Endothelial cell (in vitro differentiated cells): ENCODE measurements at regions not wholly inside any gene's neighbourhood (a gene's known extent, or its start where the extent isn't known, plus 50 kb on each side); places are given as distances from the start of the nearest gene placed in this dataset.

Source experiments
- DNase-seq: peaks from one replicate; pipeline ENCODE4 v3.0.0; 2021; ENCODE audit warnings: low spot score
- H3K27ac Mint-ChIP-seq: one replicate; pipeline ENCODE4 v1.8.0; 2021; ENCODE audit warnings: mixed read lengths, inconsistent platforms; ENCODE audit not compliant: unreplicated experiment
- H3K27me3 Mint-ChIP-seq: one replicate; pipeline ENCODE4 v1.8.0; 2021; ENCODE audit warnings: mild to moderate bottlenecking, moderate library complexity, mixed read lengths, inconsistent platforms; ENCODE audit not compliant: unreplicated experiment
- H3K36me3 Mint-ChIP-seq: one replicate; pipeline ENCODE4 v1.8.0; 2021; ENCODE audit warnings: mild to moderate bottlenecking, low read depth, mixed read lengths, inconsistent platforms; ENCODE audit not compliant: unreplicated experiment
- H3K4me1 Mint-ChIP-seq: one replicate; pipeline ENCODE4 v1.8.0; 2021; ENCODE audit warnings: mild to moderate bottlenecking, mixed read lengths, inconsistent platforms; ENCODE audit not compliant: unreplicated experiment
- H3K4me3 Mint-ChIP-seq: one replicate; pipeline ENCODE4 v1.8.0; 2021; ENCODE audit warnings: mild to moderate bottlenecking, mixed read lengths, inconsistent platforms; ENCODE audit not compliant: unreplicated experiment
- H3K9me3 Mint-ChIP-seq: one replicate; pipeline ENCODE4 v1.8.0; 2021; ENCODE audit warnings: mixed read lengths, inconsistent platforms; ENCODE audit not compliant: unreplicated experiment
- TF ChIP-seq, protein P1 (sequence below): fragments of 200-600 bp; sonication (generic); IDR thresholded peaks from one replicate; pipeline ENCODE4 v1.5.0; 2021; ENCODE audit warnings: antibody characterized with exemption; ENCODE audit not compliant: unreplicated experiment

- TF ChIP-seq, protein P1, sequence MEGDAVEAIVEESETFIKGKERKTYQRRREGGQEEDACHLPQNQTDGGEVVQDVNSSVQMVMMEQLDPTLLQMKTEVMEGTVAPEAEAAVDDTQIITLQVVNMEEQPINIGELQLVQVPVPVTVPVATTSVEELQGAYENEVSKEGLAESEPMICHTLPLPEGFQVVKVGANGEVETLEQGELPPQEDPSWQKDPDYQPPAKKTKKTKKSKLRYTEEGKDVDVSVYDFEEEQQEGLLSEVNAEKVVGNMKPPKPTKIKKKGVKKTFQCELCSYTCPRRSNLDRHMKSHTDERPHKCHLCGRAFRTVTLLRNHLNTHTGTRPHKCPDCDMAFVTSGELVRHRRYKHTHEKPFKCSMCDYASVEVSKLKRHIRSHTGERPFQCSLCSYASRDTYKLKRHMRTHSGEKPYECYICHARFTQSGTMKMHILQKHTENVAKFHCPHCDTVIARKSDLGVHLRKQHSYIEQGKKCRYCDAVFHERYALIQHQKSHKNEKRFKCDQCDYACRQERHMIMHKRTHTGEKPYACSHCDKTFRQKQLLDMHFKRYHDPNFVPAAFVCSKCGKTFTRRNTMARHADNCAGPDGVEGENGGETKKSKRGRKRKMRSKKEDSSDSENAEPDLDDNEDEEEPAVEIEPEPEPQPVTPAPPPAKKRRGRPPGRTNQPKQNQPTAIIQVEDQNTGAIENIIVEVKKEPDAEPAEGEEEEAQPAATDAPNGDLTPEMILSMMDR: no peak
- Mint-ChIP-seq H3K27ac (no peak overlapping the region), H3K4me1 (peaks cover 3% of the 10 kb centered on the region), H3K36me3 (no peaks in the 10 kb centered on the region), H3K4me3 (no peak overlapping the region), H3K27me3 (no peaks in the 10 kb centered on the region), H3K9me3 (no peaks in the 10 kb centered on the region)
- no peak for DNase-seq
Measured at GRCh38 chr4:133592106-133592505, 443.0 kb downstream of the PCDH10 start.

GRCh38 chr4:133588306-133588705 lies 439.2 kb downstream of the PCDH10 start:
- no peak for DNase-seq
- Mint-ChIP-seq H3K27me3 (no peaks in the 10 kb centered on the region), H3K36me3 (no peaks in the 10 kb centered on the region), H3K9me3 (no peaks in the 10 kb centered on the region), H3K27ac (no peak overlapping the region), H3K4me1 (no peaks in the 10 kb centered on the region), H3K4me3 (no peak overlapping the region)
- TF ChIP-seq, protein P1: no peak

DNA sequence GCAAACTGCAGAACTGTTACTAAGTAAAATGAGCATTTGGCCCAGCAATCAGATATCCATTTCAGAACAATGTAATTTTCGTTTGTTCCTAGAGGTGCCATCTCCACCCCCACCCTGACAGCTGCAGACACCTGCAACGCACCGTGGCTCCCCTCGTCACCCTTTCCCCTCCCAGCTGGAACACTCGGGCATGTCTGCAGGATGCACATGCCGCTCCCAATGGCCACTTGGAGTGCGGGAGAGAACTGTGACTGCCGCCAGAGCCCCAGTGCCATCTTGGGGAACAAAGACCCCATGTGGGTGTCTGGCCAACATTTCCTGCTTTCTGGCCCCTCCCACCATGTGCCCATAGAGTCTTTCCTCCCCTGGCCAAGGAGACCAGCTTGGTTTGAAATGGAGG lies 436.2 kb downstream of the PCDH10 start:
- no peaks in the 10 kb centered on the region for H3K36me3 Mint-ChIP-seq
- no peaks in the 10 kb centered on the region for H3K9me3 Mint-ChIP-seq
- TF ChIP-seq, protein P1: no peak
- H3K27ac Mint-ChIP-seq: no peak overlapping the region
- DNase-seq: no peak
- H3K27me3 Mint-ChIP-seq: no peaks in the 10 kb centered on the region
- no peaks in the 10 kb centered on the region for H3K4me1 Mint-ChIP-seq
- no peak overlapping the region for H3K4me3 Mint-ChIP-seq

DNA sequence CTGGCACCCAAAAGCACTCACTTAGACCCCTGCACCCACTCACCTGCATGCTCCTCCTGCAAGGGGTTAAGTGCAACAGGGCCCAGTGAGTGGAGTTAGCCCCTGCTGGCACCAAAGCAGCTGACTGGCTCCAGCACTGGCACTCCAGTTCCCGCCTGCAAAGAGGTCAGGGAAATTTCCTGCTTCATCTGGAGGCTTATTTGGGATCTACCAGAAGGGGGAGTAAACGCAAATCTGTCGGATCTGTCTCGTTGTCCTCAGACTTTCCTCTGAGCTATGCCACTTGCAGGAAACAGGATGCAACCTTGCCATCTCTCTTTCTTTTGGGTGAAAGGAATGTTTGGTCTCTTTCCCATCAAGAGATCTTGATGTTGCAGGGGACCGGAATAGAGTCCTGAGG lies 435.6 kb downstream of the PCDH10 start:
- H3K27me3 Mint-ChIP-seq: no peaks in the 10 kb centered on the region
- DNase-seq: no peak
- no peaks in the 10 kb centered on the region for H3K4me1 Mint-ChIP-seq
- H3K4me3 Mint-ChIP-seq: no peak overlapping the region
- no peaks in the 10 kb centered on the region for H3K9me3 Mint-ChIP-seq
- no peaks in the 10 kb centered on the region for H3K36me3 Mint-ChIP-seq
- TF ChIP-seq, protein P1: no peak
- H3K27ac Mint-ChIP-seq: no peak overlapping the region

DNA sequence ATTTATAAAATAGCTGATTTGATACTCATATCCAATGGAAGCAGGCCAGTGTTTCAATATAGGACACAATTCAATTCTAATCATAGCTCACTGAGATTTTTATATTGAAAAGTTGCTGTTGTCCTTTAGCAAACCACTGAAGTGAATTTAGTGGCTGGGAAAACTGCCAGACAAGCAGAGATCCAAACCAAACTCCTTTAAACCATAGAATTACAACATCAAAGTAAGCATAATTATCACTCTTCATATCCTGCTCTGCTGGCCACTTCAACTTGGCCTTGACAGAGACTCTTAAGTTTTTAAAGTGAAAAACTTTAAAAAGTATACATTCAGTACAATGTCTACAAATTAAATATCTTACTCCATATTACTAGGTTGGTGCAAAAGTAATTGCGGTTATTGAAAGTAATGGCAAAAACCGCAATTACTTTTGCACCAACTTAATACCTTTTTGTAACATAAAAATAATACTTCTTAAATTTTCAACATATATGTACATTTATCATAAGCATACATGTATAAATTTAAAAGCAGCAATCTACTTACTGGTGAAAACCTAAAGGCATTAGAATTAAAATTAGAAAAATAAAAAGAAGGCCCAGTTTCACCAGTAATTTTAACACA lies 433.0 kb downstream of the PCDH10 start:
- TF ChIP-seq, protein P1: no peak
- Mint-ChIP-seq H3K36me3 (no peaks in the 10 kb centered on the region), H3K27me3 (no peaks in the 10 kb centered on the region), H3K4me1 (no peaks in the 10 kb centered on the region), H3K9me3 (no peaks in the 10 kb centered on the region), H3K27ac (no peak overlapping the region), H3K4me3 (no peak overlapping the region)
- no peak for DNase-seq
